ENCODE measurements at regions not wholly inside any gene's neighbourhood (a gene's known extent, or its start where the extent isn't known, plus 50 kb on each side); places are given as distances from the start of the nearest gene placed in this dataset.

DNA sequence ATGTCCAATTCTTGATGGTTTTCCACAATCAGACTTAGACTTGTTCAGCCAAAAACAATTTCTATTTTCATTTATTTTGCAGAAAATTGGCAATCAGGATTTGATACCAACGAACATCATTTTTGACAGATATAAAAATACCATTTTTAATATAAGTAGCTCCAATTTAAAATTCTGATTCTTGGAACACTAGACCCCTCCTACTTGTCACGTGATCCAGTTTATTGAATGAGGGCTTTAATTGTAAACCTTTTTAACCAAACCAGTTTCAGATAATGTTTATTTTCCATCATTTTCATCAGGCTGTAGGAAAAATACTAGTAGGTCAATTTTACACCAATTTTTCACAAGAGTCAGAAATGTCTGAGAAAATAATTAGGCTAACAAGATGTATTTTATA, 607.2 kb upstream of the RGS18 start:
- TF ChIP-seq POLR2AphosphoS5 (IDR thresholded peaks at IDR 0.05; ENCODE audit: low read depth, low read length) = no peak
- no peak for TF ChIP-seq POLR2A (IDR thresholded peaks at IDR 0.05; ENCODE audit: low read depth, low read length)
- TF ChIP-seq POU2F2 (IDR thresholded peaks at IDR 0.05; ENCODE audit: low read depth, low read length) = no peak
- no peak for TF ChIP-seq TAF1 (IDR thresholded peaks at IDR 0.05; ENCODE audit: low read depth, low read length)

Data from GM12891 (cell line).